WTC11 (cell line): ENCODE measurements at regions not wholly inside any gene's neighbourhood (a gene's known extent, or its start where the extent isn't known, plus 50 kb on each side); places are given as distances from the start of the nearest gene placed in this dataset.
A peak's percentile ranks its signal among the peaks of the same experiment; 100 is the strongest.

Source experiments
- ATAC-seq: fragments of 200-7000 bp; cut with Tn5 transposase; 2 replicates; pipeline ENCODE4 v1.10.0; 2021; ENCODE audit warnings: mild to moderate bottlenecking, moderate library complexity
- CTCF ChIA-PET: fragments of 300-600 bp; sonication (Branson Sonifier 250); formaldehyde crosslinking; loops from one replicate; lab custom pipeline; 2021; ENCODE audit warnings: antibody characterized with exemption; lab: Charles Lee
- POLR2A ChIA-PET: fragments of 350-600 bp; sonication (Branson Sonifier 250); formaldehyde crosslinking; loops from one replicate; lab custom pipeline; 2021; ENCODE audit warnings: antibody characterized with exemption; lab: Charles Lee
- DNase-seq: peaks from one replicate; pipeline ENCODE4 v3.0.0; 2021; ENCODE audit warnings: low spot score
- H3K27ac Mint-ChIP-seq: 2 replicates; pipeline ENCODE4 v1.8.0; 2021; ENCODE audit warnings: mixed read lengths
- H3K27me3 Mint-ChIP-seq: 2 replicates; pipeline ENCODE4 v1.8.0; 2021; ENCODE audit warnings: low read depth, mild to moderate bottlenecking, moderate library complexity, mixed read lengths
- H3K36me3 Mint-ChIP-seq: 2 replicates; pipeline ENCODE4 v1.8.0; 2021; ENCODE audit warnings: mixed read lengths
- H3K4me1 Mint-ChIP-seq: 2 replicates; pipeline ENCODE4 v1.8.0; 2022; ENCODE audit warnings: mixed read lengths
- H3K4me3 Mint-ChIP-seq: 2 replicates; pipeline ENCODE4 v1.8.0; 2021; ENCODE audit warnings: mild to moderate bottlenecking, moderate library complexity, mixed read lengths
- H3K9me3 Mint-ChIP-seq: 2 replicates; pipeline ENCODE4 v1.8.0; 2021; ENCODE audit warnings: mixed read lengths
- CREB1 ChIP-seq: sonication (generic); formaldehyde crosslinking; IDR thresholded peaks from 2 replicates; pipeline ENCODE4 v1.8.0; 2023; ENCODE audit warnings: mild to moderate bottlenecking, missing genetic modification reagents
- CREM ChIP-seq: sonication (generic); formaldehyde crosslinking; IDR thresholded peaks from 2 replicates; pipeline ENCODE4 v1.8.1; 2022; ENCODE audit warnings: mild to moderate bottlenecking, missing genetic modification reagents, moderate library complexity
- EMX1 ChIP-seq: fragments of 250-450 bp; sonication (Bioruptor Pico); IDR thresholded peaks from 2 replicates; pipeline ENCODE4 v1.8.0; 2021; ENCODE audit warnings: mild to moderate bottlenecking
- ETV6 ChIP-seq: sonication (generic); formaldehyde crosslinking; IDR thresholded peaks from 2 replicates; pipeline ENCODE4 v1.8.1; 2022; ENCODE audit warnings: mild to moderate bottlenecking, missing genetic modification reagents
- FOXJ3 ChIP-seq: sonication (generic); formaldehyde crosslinking; IDR thresholded peaks from 2 replicates; pipeline ENCODE4 v1.9.0; 2021; ENCODE audit warnings: missing genetic modification reagents, mild to moderate bottlenecking, borderline replicate concordance
- FOXP1 ChIP-seq: sonication (generic); formaldehyde crosslinking; IDR thresholded peaks from 2 replicates; pipeline ENCODE4 v1.8.0; 2022; ENCODE audit warnings: missing genetic modification reagents, mild to moderate bottlenecking, moderate library complexity, borderline replicate concordance
- HMGA2 ChIP-seq: fragments of 250-450 bp; sonication (Bioruptor Pico); IDR thresholded peaks from 2 replicates; pipeline ENCODE4 v1.4.0; 2021; ENCODE audit warnings: mild to moderate bottlenecking, moderate library complexity
- KAT7 ChIP-seq: sonication (generic); formaldehyde crosslinking; IDR thresholded peaks from 2 replicates; pipeline ENCODE4 v1.8.1; 2023; ENCODE audit warnings: missing genetic modification reagents, mild to moderate bottlenecking, borderline replicate concordance
- MXD4 ChIP-seq: fragments of 250-450 bp; sonication (Bioruptor Pico); IDR thresholded peaks from 2 replicates; pipeline ENCODE4 v1.8.0; 2021; ENCODE audit warnings: mild to moderate bottlenecking, moderate library complexity, borderline replicate concordance
- NR1H2 ChIP-seq: sonication (generic); formaldehyde crosslinking; IDR thresholded peaks from 2 replicates; pipeline ENCODE4 v1.9.0; 2021; ENCODE audit warnings: mild to moderate bottlenecking, moderate library complexity, missing genetic modification reagents
- SMAD3 ChIP-seq: sonication (generic); formaldehyde crosslinking; IDR thresholded peaks from 2 replicates; pipeline ENCODE4 v1.8.0; 2022; ENCODE audit warnings: missing genetic modification reagents, mild to moderate bottlenecking, borderline replicate concordance
- SP1 ChIP-seq: sonication (generic); formaldehyde crosslinking; conservative IDR thresholded peaks from 2 replicates; pipeline ENCODE4 v1.8.1; 2022; ENCODE audit warnings: missing genetic modification reagents
- ZNF138 ChIP-seq: sonication (generic); formaldehyde crosslinking; conservative IDR thresholded peaks from 2 replicates; pipeline ENCODE4 v1.8.1; 2022; ENCODE audit warnings: mild to moderate bottlenecking, moderate library complexity, missing genetic modification reagents
- ZNF416 ChIP-seq: fragments of 250-450 bp; sonication (Bioruptor Pico); IDR thresholded peaks from 2 replicates; pipeline ENCODE4 v1.9.0; 2021; ENCODE audit warnings: mild to moderate bottlenecking, inconsistent platforms
- TF ChIP-seq, protein P1 (sequence below): sonication (generic); formaldehyde crosslinking; IDR thresholded peaks from 2 replicates; pipeline ENCODE4 v1.8.1; 2022; ENCODE audit warnings: mild to moderate bottlenecking, moderate library complexity, missing genetic modification reagents
- TF ChIP-seq, protein P2 (sequence below): fragments of 250-450 bp; sonication (Bioruptor Pico); IDR thresholded peaks from 2 replicates; pipeline ENCODE4 v1.8.0; 2021; ENCODE audit warnings: mild to moderate bottlenecking
- TF ChIP-seq, protein P3 (sequence below): sonication (generic); formaldehyde crosslinking; IDR thresholded peaks from 2 replicates; pipeline ENCODE4 v1.8.0; 2022; ENCODE audit warnings: mild to moderate bottlenecking, missing genetic modification reagents
- TF ChIP-seq, protein P4 (sequence below): fragments of 250-450 bp; sonication (Bioruptor Pico); IDR thresholded peaks from 2 replicates; pipeline ENCODE4 v1.9.0; 2021; ENCODE audit warnings: mild to moderate bottlenecking
- TF ChIP-seq, protein P5 (sequence below): sonication (generic); formaldehyde crosslinking; IDR thresholded peaks from 2 replicates; pipeline ENCODE4 v1.8.1; 2023; ENCODE audit warnings: mild to moderate bottlenecking, missing genetic modification reagents
- TF ChIP-seq, protein P6 (sequence below): sonication (generic); formaldehyde crosslinking; IDR thresholded peaks from 2 replicates; pipeline ENCODE4 v1.8.1; 2022; ENCODE audit warnings: mild to moderate bottlenecking, missing genetic modification reagents, moderate library complexity, borderline replicate concordance

DNA sequence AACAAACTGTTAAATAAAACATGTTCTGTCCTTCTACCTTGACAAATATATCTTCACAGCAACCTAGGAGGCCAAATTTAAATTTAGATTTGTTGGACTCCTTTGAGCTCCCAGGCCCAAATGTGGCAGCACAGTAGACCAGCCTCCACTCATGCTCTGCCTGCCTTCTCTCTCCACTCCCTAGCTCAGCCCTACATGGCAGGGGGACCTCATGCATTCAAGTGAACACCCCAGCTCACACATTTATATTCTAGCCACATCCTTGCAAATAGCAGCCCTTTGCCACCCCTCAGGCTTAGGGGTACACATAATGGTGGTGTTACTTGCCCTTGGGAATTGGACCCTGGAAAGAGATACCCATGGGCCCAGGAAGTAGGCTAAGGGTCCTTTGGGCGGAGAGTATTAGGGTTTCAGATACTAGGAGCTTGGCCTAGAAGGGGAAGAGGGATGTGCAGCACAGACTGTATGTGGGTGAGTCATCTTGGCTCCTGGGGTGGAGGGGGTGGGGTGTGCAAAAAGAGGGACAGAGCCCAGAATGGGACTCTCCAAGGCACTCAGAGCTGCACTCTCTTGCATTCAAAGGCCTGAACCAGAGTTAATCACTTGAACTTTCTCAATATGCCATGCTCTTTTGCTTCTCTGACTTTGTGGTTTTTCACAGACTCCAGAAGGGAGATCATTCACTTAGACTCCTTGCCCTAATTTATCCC is 268.4 kb upstream of the ROPN1 start:
- ChIA-PET CTCF (interaction anchor here (0.9 to 1.1 kb wide), 2 partner anchors 13 to 113 kb away, joined by 3 read pairs; no protein-coding TSS in a partner anchor), POLR2A (no interaction called here)
- Mint-ChIP-seq H3K36me3 (no peaks in the 10 kb centered on the region), H3K9me3 (no peaks in the 10 kb centered on the region), H3K27ac (no peak overlapping the region), H3K4me3 (no peak overlapping the region), H3K4me1 (peaks cover 38% of the 10 kb centered on the region), H3K27me3 (no peaks in the 10 kb centered on the region)
- no peak for DNase-seq
- TF ChIP-seq FOXJ3 (no peak), SMAD3 (no peak)
- TF ChIP-seq, protein P1, sequence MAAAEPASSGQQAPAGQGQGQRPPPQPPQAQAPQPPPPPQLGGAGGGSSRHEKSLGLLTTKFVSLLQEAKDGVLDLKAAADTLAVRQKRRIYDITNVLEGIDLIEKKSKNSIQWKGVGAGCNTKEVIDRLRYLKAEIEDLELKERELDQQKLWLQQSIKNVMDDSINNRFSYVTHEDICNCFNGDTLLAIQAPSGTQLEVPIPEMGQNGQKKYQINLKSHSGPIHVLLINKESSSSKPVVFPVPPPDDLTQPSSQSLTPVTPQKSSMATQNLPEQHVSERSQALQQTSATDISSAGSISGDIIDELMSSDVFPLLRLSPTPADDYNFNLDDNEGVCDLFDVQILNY (CRISPR knock-in tag), result no peak
- TF ChIP-seq, protein P2, sequence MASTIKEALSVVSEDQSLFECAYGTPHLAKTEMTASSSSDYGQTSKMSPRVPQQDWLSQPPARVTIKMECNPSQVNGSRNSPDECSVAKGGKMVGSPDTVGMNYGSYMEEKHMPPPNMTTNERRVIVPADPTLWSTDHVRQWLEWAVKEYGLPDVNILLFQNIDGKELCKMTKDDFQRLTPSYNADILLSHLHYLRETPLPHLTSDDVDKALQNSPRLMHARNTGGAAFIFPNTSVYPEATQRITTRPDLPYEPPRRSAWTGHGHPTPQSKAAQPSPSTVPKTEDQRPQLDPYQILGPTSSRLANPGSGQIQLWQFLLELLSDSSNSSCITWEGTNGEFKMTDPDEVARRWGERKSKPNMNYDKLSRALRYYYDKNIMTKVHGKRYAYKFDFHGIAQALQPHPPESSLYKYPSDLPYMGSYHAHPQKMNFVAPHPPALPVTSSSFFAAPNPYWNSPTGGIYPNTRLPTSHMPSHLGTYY (CRISPR knock-in tag), result no peak
- ATAC-seq, result no peak

DNA sequence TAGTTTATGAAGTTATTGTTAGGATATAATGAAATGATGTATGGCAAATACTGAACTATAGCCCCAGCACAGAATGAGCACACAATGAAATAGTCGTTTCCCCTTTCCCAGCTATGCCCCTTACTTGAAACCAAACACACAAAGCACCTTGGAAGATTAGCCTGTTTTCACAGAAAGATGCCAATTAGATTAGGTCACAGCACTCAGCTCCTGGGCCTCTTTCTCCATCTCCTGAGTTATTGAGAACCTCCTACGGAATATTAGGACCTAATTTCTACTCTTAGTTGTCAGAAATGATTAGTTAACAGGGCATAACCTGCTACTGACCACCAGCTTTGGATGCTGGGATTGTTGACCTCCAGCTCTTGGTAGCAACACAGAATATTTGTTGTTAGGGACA is 269.4 kb upstream of the ROPN1 start:
- TF ChIP-seq ZNF416 (CRISPR knock-in tag) (no peak), CREB1 (CRISPR knock-in tag) (no peak), SP1 (no peak), FOXP1 (CRISPR knock-in tag) (no peak)
- TF ChIP-seq, protein P3, sequence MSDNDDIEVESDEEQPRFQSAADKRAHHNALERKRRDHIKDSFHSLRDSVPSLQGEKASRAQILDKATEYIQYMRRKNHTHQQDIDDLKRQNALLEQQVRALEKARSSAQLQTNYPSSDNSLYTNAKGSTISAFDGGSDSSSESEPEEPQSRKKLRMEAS (CRISPR knock-in tag), result no peak
- no peak overlapping the region for H3K27ac Mint-ChIP-seq
- CTCF ChIA-PET, result interaction anchor here (1.4 kb wide), 1 partner anchor 20 kb away, joined by 4 read pairs; no protein-coding TSS in a partner anchor
- POLR2A ChIA-PET, result no interaction called here
- H3K4me1 Mint-ChIP-seq, result peaks cover 29% of the 10 kb centered on the region
- ATAC-seq (no peak), DNase-seq (no peak)
- H3K27me3 Mint-ChIP-seq, result no peaks in the 10 kb centered on the region
- H3K9me3 Mint-ChIP-seq, result no peaks in the 10 kb centered on the region
- H3K36me3 Mint-ChIP-seq, result no peaks in the 10 kb centered on the region
- no peak overlapping the region for H3K4me3 Mint-ChIP-seq

DNA sequence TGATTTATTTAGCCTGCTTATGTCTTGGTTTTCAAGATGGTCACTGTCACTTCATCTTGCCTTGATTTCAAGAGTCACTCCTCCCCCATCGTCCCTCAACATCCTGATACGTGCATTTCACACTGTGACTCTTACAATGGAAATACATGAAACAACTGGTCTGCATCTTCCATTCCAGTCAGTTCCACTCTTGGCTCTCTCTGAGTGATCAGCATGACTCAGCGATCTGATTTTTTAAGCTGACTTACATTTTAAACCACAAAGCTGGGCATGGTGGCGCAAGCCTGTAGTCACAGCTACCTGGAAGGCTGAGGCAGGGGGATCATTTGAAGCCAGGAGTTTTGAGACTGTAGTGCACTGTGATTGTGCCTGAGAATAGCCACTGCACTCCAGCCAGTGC is 271.2 kb upstream of the ROPN1 start:
- H3K27ac Mint-ChIP-seq, result peak overlapping the region; percentile 0; the same call in 1 of the 2 replicates
- H3K27me3 Mint-ChIP-seq, result no peaks in the 10 kb centered on the region
- no peak for TF ChIP-seq ZNF138 (CRISPR knock-in tag)
- no peaks in the 10 kb centered on the region for H3K9me3 Mint-ChIP-seq
- ChIA-PET CTCF (no interaction called here), POLR2A (interaction anchor here (0.7 kb wide), 2 partner anchors 106 to 848 kb away, joined by 4 to 5 read pairs; no protein-coding TSS in a partner anchor)
- peaks cover 13% of the 10 kb centered on the region for H3K4me1 Mint-ChIP-seq
- no peak overlapping the region for H3K4me3 Mint-ChIP-seq
- ATAC-seq, result no peak
- no peaks in the 10 kb centered on the region for H3K36me3 Mint-ChIP-seq
- no peak for DNase-seq

DNA sequence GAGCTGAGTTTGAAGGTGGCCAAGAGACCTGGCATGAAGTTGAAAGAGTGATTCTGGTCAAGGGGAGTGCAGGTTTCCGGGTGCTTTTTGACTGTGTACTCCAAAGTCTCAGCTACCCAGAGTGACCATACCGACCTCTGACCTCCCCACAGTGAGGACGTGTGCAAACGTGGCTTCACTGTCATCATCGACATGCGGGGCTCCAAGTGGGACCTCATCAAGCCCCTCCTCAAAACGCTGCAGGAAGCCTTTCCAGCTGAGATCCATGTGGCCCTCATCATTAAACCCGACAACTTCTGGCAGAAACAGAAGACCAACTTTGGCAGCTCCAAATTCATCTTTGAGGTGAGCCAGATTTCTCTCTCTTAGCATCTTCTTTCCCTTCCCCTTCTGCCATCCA is 272.4 kb upstream of the ROPN1 start:
- TF ChIP-seq HMGA2 (CRISPR knock-in tag), result no peak
- TF ChIP-seq KAT7, result no peak
- TF ChIP-seq, protein P4, sequence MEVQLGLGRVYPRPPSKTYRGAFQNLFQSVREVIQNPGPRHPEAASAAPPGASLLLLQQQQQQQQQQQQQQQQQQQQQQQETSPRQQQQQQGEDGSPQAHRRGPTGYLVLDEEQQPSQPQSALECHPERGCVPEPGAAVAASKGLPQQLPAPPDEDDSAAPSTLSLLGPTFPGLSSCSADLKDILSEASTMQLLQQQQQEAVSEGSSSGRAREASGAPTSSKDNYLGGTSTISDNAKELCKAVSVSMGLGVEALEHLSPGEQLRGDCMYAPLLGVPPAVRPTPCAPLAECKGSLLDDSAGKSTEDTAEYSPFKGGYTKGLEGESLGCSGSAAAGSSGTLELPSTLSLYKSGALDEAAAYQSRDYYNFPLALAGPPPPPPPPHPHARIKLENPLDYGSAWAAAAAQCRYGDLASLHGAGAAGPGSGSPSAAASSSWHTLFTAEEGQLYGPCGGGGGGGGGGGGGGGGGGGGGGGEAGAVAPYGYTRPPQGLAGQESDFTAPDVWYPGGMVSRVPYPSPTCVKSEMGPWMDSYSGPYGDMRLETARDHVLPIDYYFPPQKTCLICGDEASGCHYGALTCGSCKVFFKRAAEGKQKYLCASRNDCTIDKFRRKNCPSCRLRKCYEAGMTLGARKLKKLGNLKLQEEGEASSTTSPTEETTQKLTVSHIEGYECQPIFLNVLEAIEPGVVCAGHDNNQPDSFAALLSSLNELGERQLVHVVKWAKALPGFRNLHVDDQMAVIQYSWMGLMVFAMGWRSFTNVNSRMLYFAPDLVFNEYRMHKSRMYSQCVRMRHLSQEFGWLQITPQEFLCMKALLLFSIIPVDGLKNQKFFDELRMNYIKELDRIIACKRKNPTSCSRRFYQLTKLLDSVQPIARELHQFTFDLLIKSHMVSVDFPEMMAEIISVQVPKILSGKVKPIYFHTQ, result no peak
- no peak for TF ChIP-seq NR1H2 (CRISPR knock-in tag)
- TF ChIP-seq, protein P5, sequence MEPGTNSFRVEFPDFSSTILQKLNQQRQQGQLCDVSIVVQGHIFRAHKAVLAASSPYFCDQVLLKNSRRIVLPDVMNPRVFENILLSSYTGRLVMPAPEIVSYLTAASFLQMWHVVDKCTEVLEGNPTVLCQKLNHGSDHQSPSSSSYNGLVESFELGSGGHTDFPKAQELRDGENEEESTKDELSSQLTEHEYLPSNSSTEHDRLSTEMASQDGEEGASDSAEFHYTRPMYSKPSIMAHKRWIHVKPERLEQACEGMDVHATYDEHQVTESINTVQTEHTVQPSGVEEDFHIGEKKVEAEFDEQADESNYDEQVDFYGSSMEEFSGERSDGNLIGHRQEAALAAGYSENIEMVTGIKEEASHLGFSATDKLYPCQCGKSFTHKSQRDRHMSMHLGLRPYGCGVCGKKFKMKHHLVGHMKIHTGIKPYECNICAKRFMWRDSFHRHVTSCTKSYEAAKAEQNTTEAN, result no peak
- TF ChIP-seq, protein P1 (CRISPR knock-in tag), result no peak
- no peak for TF ChIP-seq CREB1 (CRISPR knock-in tag)
- TF ChIP-seq, protein P6, sequence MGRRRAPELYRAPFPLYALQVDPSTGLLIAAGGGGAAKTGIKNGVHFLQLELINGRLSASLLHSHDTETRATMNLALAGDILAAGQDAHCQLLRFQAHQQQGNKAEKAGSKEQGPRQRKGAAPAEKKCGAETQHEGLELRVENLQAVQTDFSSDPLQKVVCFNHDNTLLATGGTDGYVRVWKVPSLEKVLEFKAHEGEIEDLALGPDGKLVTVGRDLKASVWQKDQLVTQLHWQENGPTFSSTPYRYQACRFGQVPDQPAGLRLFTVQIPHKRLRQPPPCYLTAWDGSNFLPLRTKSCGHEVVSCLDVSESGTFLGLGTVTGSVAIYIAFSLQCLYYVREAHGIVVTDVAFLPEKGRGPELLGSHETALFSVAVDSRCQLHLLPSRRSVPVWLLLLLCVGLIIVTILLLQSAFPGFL, result no peak
- no peak for TF ChIP-seq ETV6 (CRISPR knock-in tag)
- TF ChIP-seq MXD4 (CRISPR knock-in tag), result no peak
- TF ChIP-seq ZNF138 (CRISPR knock-in tag), result no peak
- TF ChIP-seq EMX1 (CRISPR knock-in tag), result no peak
- TF ChIP-seq CREM (CRISPR knock-in tag), result no peak
- CTCF ChIA-PET, result no interaction called here
- DNase-seq (no peak), ATAC-seq (no peak)
- peaks cover 9% of the 10 kb centered on the region for H3K4me1 Mint-ChIP-seq
- POLR2A ChIA-PET, result no interaction called here
- no peaks in the 10 kb centered on the region for H3K27me3 Mint-ChIP-seq
- H3K9me3 Mint-ChIP-seq, result no peaks in the 10 kb centered on the region
- no peaks in the 10 kb centered on the region for H3K36me3 Mint-ChIP-seq
- no peak overlapping the region for H3K4me3 Mint-ChIP-seq
- H3K27ac Mint-ChIP-seq, result no peak overlapping the region
